GM06990 (cell line): ENCODE measurements at regions not wholly inside any gene's neighbourhood (a gene's known extent, or its start where the extent isn't known, plus 50 kb on each side); places are given as distances from the start of the nearest gene placed in this dataset.

Source experiments
- DNase-seq: peaks from one replicate; pipeline ENCODE4 v3.0.0-alpha.2; 2011; ENCODE audit not compliant: insufficient read length; ENCODE audit errors: extremely low read depth
- H3K27me3 ChIP-seq: replicated peaks from 2 replicates; pipeline ENCODE4 v1.6.0; 2011; ENCODE audit warnings: low read length; ENCODE audit not compliant: control insufficient read depth, insufficient read depth
- H3K36me3 ChIP-seq: 2 replicates; pipeline ENCODE4 v1.5.1; 2011; ENCODE audit warnings: low read length; ENCODE audit not compliant: control insufficient read depth, insufficient read depth
- H3K4me3 ChIP-seq: replicated peaks from 2 replicates; pipeline ENCODE4 v1.5.1; 2011; ENCODE audit warnings: low read depth, mild to moderate bottlenecking, control low read depth, low read length
- TF ChIP-seq, protein P1 (sequence below): IDR thresholded peaks from 2 replicates; pipeline ENCODE4 v1.5.1; 2011; ENCODE audit warnings: low read length, control low read depth, mild to moderate bottlenecking, inconsistent platforms; ENCODE audit not compliant: insufficient read depth, poor library complexity, severe bottlenecking

DNA sequence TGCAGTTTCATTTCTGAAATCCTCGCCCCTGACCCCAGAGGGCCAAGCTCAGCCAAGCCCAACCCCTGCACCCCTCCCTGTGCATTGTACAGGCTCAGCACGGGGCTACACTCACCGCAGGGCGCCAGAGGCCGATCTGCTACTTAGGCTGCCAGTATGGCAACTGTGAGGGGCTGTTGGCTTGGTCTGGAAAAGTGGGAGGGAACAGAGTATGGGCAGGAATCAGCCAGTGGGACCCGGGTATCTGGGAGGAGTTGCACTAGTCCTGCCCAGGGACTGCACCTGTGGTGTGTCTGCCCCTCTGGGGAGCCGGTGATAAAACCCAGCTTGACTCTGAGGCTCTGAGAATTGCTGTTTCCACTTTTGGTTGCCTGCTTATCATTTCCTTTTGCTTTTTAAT is 167.4 kb upstream of the KIF2A start:
- no peaks in the 10 kb centered on the region; the same call in 1 of the 2 replicates for H3K27me3 ChIP-seq
- H3K36me3 ChIP-seq: no peaks in the 10 kb centered on the region
- no peak overlapping the region for H3K4me3 ChIP-seq
- TF ChIP-seq, protein P1, sequence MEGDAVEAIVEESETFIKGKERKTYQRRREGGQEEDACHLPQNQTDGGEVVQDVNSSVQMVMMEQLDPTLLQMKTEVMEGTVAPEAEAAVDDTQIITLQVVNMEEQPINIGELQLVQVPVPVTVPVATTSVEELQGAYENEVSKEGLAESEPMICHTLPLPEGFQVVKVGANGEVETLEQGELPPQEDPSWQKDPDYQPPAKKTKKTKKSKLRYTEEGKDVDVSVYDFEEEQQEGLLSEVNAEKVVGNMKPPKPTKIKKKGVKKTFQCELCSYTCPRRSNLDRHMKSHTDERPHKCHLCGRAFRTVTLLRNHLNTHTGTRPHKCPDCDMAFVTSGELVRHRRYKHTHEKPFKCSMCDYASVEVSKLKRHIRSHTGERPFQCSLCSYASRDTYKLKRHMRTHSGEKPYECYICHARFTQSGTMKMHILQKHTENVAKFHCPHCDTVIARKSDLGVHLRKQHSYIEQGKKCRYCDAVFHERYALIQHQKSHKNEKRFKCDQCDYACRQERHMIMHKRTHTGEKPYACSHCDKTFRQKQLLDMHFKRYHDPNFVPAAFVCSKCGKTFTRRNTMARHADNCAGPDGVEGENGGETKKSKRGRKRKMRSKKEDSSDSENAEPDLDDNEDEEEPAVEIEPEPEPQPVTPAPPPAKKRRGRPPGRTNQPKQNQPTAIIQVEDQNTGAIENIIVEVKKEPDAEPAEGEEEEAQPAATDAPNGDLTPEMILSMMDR: no peak
- no peak for DNase-seq

GRCh38 chr5:62139741-62140140 is 166.3 kb upstream of the KIF2A start:
- DNase-seq: no peak
- TF ChIP-seq, protein P1: no peak
- Histone ChIP-seq H3K36me3 (no peaks in the 10 kb centered on the region), H3K27me3 (no peaks in the 10 kb centered on the region; the same call in 1 of the 2 replicates), H3K4me3 (no peak overlapping the region)

DNA sequence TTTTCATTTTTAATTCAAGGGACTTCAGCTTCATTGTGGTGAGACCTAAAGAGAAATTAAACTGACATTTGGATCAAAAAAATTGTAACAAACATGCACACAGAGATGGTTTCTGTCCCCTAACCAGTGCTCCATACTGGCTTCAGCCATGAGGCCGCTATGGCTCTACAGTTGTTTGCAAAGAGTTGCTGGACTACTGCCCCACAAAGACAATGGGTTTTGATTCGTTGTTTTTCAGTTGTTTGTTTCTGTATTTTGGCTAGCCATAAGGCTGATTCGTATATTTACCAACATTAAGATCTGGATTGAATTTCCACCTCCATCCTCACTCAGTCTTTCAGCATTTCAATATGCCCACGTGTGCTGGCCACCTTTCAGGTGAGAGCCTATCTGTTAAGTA is 163.7 kb upstream of the KIF2A start:
- TF ChIP-seq, protein P1: no peak
- H3K36me3 ChIP-seq: no peaks in the 10 kb centered on the region
- no peaks in the 10 kb centered on the region; the same call in 1 of the 2 replicates for H3K27me3 ChIP-seq
- no peak overlapping the region for H3K4me3 ChIP-seq
- no peak for DNase-seq

DNA sequence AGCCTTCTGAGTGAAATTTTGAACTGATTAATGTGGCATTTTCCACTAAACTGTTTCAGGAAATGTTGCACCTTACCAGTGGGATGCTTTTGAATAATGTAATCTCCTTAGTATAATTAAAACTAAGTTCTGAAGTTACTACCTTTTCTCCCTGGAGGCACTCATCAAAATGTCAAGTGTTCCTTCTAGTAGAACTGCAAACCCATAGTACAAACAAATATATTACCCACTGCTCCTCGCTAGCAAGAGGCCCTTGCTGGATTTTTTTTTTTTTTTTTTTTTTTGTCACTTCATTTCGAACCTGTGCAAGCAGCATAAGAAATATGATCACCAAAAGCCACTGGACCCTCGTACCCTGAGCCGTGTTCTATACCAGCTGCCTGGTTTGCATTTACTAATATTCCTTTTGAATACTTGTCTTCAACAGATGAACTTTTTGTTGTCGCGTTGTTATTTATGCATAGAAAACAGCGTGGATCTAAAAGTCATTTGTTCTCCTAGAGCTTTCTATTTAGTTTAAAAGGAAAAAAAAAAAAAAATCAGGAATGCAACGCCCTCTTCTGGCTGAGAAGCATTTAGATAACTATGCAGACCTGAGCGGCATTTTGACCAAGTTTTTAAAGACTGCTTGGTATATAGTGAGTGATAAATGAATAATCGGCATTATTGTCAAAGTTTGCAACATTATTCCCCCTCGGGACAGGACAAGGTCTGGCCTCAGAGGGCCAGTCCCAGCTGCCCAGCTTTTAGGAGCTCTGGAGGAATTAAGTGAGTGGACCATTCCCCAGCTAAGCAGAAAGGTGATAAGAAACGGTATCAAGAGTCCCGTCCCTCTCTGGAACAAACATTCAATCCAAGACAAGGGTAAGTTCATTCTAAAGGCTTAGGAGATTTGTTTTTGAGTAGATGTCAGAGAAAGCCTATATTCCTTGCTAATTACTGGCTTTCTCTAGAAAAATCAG is 162.5 kb upstream of the KIF2A start:
- Histone ChIP-seq H3K27me3 (no peaks in the 10 kb centered on the region; the same call in 1 of the 2 replicates), H3K36me3 (no peaks in the 10 kb centered on the region), H3K4me3 (no peak overlapping the region)
- TF ChIP-seq, protein P1: peak; percentile 54
- DNase-seq: no peak

GRCh38 chr5:62144401-62145022 is 161.5 kb upstream of the KIF2A start:
- Histone ChIP-seq H3K4me3 (no peak overlapping the region), H3K27me3 (no peaks in the 10 kb centered on the region; the same call in 1 of the 2 replicates), H3K36me3 (no peaks in the 10 kb centered on the region)
- TF ChIP-seq, protein P1: no peak
- DNase-seq: no peak
